Testis (tissue), 2 donors: ENCODE measurements at regions not wholly inside any gene's neighbourhood (a gene's known extent, or its start where the extent isn't known, plus 50 kb on each side); places are given as distances from the start of the nearest gene placed in this dataset.

Experiments
- CTCF ChIP-seq, 3 experiments: fragments of 450-650 bp in 2 of 3; fragments of 200-600 bp in 1 of 3; sonication (generic) in 1 of 3; IDR thresholded peaks; one replicate each; pipeline ENCODE4 v1.5.1; 2016 to 2019; ENCODE audit warnings: antibody characterized with exemption in 3 of 3, mild to moderate bottlenecking in 2 of 3, moderate library complexity in 1 of 3
- POLR2A ChIP-seq: fragments of 450-650 bp; IDR thresholded peaks from one replicate; pipeline ENCODE4 v1.6.1; 2017; ENCODE audit warnings: antibody characterized with exemption, mild to moderate bottlenecking, moderate library complexity

- no peak for TF ChIP-seq CTCF (IDR thresholded peaks at IDR 0.05)
- TF ChIP-seq POLR2A, result no peak
Observed at GRCh38 chr1:187645651-187646050, 816.9 kb downstream of the PLA2G4A start.
